OCI-LY7 (cell line): ENCODE measurements at regions not wholly inside any gene's neighbourhood (a gene's known extent, or its start where the extent isn't known, plus 50 kb on each side); places are given as distances from the start of the nearest gene placed in this dataset.

Experiments
- BruUV-seq: library from RNA; stranded (reverse); fragments of 400-500 nt; replicated peaks from 2 replicates; lab custom pipeline; 2021; lab: Mats Ljungman, UMichigan
- CTCF ChIA-PET: fragments of 300-600 bp; sonication (Branson Sonifier 250); formaldehyde crosslinking; loops from one replicate; lab custom pipeline; 2022; ENCODE audit warnings: antibody characterized with exemption; ENCODE audit not compliant: unreplicated experiment; lab: Charles Lee
- POLR2A ChIA-PET: fragments of 300-600 bp; sonication (Branson Sonifier 250); formaldehyde crosslinking; loops from one replicate; lab custom pipeline; 2022; ENCODE audit warnings: antibody characterized with exemption; lab: Charles Lee
- DNase-seq: peaks from one replicate; pipeline ENCODE4 v3.0.0-alpha.2; 2015; ENCODE audit warnings: low spot score
- H2AFZ ChIP-seq: fragments of 200-600 bp; sonication (generic), shearing (Covaris generic); 2 replicates; pipeline ENCODE4 v1.6.1; 2014; ENCODE audit warnings: mild to moderate bottlenecking, antibody characterized with exemption, low read length, moderate library complexity
- H3K27ac ChIP-seq: fragments of 200-600 bp; sonication (generic); 2 replicates; pipeline ENCODE4 v1.5.1; 2014; ENCODE audit warnings: mixed run types, low read depth, mild to moderate bottlenecking, moderate library complexity, low read length, inconsistent platforms; ENCODE audit not compliant: poor library complexity, severe bottlenecking
- H3K36me3 ChIP-seq: fragments of 200-600 bp; sonication (generic); 2 replicates; pipeline ENCODE4 v1.6.1; 2014; ENCODE audit warnings: mild to moderate bottlenecking, antibody characterized with exemption, low read length, moderate library complexity, mixed read lengths; ENCODE audit not compliant: insufficient read depth
- H3K4me1 ChIP-seq: fragments of 200-600 bp; sonication (generic); 2 replicates; pipeline ENCODE4 v1.5.1; 2014; ENCODE audit warnings: mild to moderate bottlenecking, low read length; ENCODE audit not compliant: insufficient read depth, poor library complexity, severe bottlenecking
- H3K4me2 ChIP-seq: fragments of 200-600 bp; sonication (generic); 2 replicates; pipeline ENCODE4 v1.6.1; 2014; ENCODE audit warnings: mild to moderate bottlenecking, low read length
- H3K4me3 ChIP-seq: fragments of 200-600 bp; sonication (generic); 2 replicates; pipeline ENCODE4 v1.5.1; 2014; ENCODE audit warnings: mild to moderate bottlenecking, low read depth, low read length; ENCODE audit not compliant: poor library complexity, severe bottlenecking
- H3K79me2 ChIP-seq: fragments of 200-600 bp; sonication (generic); 2 replicates; pipeline ENCODE4 v1.6.1; 2016; ENCODE audit warnings: low read depth, mild to moderate bottlenecking, low read length, moderate library complexity, mixed read lengths; ENCODE audit not compliant: insufficient read depth
- H3K9me2 ChIP-seq: fragments of 200-600 bp; sonication (generic); 2 replicates; pipeline ENCODE4 v1.6.1; 2016; ENCODE audit warnings: mild to moderate bottlenecking, low read length, mixed read lengths; ENCODE audit not compliant: insufficient read depth
- H3K9me3 ChIP-seq: fragments of 200-600 bp; sonication (generic); 2 replicates; pipeline ENCODE4 v1.6.1; 2014; ENCODE audit warnings: mild to moderate bottlenecking, mixed run types, low read length, mixed read lengths
- H4K20me1 ChIP-seq: fragments of 200-600 bp; sonication (generic); 2 replicates; pipeline ENCODE4 v1.6.1; 2014; ENCODE audit warnings: mild to moderate bottlenecking, antibody characterized with exemption, low read length, moderate library complexity, mixed read lengths; ENCODE audit not compliant: insufficient read depth
- EZH2phosphoT487 ChIP-seq: fragments of 200-600 bp; sonication (generic); IDR thresholded peaks from 2 replicates; pipeline ENCODE4 v1.6.1; 2018; ENCODE audit warnings: low read depth, borderline replicate concordance, mild to moderate bottlenecking, mixed run types, antibody characterized with exemption, low read length, moderate library complexity, mixed read lengths
- intact Hi-C: fragments of 100-400 bp; cut with micrococcal nuclease; formaldehyde crosslinking; loops from one replicate; pipeline ENCODE4 v1.10.0; 2022; ENCODE audit not compliant: unreplicated experiment
- TF ChIP-seq, protein P1 (sequence below): fragments of 200-600 bp; sonication (generic); conservative IDR thresholded peaks from 2 replicates; pipeline ENCODE4 v1.5.1; 2014; ENCODE audit warnings: mild to moderate bottlenecking, antibody characterized with exemption, low read length, moderate library complexity, mixed read lengths

DNA sequence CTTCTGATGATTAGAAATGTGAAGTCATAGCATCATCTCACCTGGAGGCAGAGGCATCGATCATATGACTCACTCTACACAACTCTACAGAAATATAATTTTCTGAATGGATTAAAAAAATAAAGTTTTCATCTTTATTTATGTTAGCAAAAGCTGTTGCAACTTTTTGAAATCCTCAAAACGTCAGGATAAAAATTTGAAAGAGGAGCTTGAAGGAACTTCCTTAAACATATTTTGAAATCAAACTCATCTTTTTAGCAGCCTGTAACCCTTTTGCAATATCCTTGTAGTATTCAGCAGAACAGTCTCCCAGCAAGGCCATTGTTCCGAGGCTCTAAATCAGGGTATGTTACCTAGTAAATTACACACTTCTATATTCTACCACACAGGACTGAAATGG, 985.4 kb downstream of the PLOD2 start:
- Histone ChIP-seq H2AFZ (no peak overlapping the region), H3K4me2 (no peak overlapping the region), H3K9me3 (no peaks in the 10 kb centered on the region), H3K4me3 (no peak overlapping the region), H3K79me2 (no peaks in the 10 kb centered on the region), H3K27ac (no peak overlapping the region), H3K9me2 (no peaks in the 10 kb centered on the region), H3K36me3 (no peaks in the 10 kb centered on the region), H3K4me1 (no peaks in the 10 kb centered on the region), H4K20me1 (no peaks in the 10 kb centered on the region)
- DNase-seq = no peak
- BruUV-seq = no TSS peak
- no peak for TF ChIP-seq EZH2phosphoT487
- TF ChIP-seq, protein P1, sequence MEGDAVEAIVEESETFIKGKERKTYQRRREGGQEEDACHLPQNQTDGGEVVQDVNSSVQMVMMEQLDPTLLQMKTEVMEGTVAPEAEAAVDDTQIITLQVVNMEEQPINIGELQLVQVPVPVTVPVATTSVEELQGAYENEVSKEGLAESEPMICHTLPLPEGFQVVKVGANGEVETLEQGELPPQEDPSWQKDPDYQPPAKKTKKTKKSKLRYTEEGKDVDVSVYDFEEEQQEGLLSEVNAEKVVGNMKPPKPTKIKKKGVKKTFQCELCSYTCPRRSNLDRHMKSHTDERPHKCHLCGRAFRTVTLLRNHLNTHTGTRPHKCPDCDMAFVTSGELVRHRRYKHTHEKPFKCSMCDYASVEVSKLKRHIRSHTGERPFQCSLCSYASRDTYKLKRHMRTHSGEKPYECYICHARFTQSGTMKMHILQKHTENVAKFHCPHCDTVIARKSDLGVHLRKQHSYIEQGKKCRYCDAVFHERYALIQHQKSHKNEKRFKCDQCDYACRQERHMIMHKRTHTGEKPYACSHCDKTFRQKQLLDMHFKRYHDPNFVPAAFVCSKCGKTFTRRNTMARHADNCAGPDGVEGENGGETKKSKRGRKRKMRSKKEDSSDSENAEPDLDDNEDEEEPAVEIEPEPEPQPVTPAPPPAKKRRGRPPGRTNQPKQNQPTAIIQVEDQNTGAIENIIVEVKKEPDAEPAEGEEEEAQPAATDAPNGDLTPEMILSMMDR = no peak
- intact Hi-C loops = no loop called here
- CTCF ChIA-PET = no interaction called here
- POLR2A ChIA-PET = interaction anchor here (0.6 kb wide), 1 partner anchor 24 kb away, joined by 5 read pairs; no protein-coding TSS in a partner anchor

- CTCF ChIA-PET = no interaction called here
- TF ChIP-seq, protein P1 = no peak
- POLR2A ChIA-PET = no interaction called here
- DNase-seq = no peak
- no peaks in the 10 kb centered on the region for H3K79me2 ChIP-seq
- H3K9me2 ChIP-seq = no peaks in the 10 kb centered on the region
- no peak overlapping the region for H3K4me3 ChIP-seq
- no peaks in the 10 kb centered on the region for H4K20me1 ChIP-seq
- no peaks in the 10 kb centered on the region for H3K4me1 ChIP-seq
- H3K27ac ChIP-seq = no peak overlapping the region
- no TSS peak for BruUV-seq
- no peak overlapping the region for H2AFZ ChIP-seq
- no peak overlapping the region for H3K4me2 ChIP-seq
- no peaks in the 10 kb centered on the region for H3K36me3 ChIP-seq
- intact Hi-C loops = no loop called here
- no peaks in the 10 kb centered on the region for H3K9me3 ChIP-seq
Observed at GRCh38 chr3:145176907-145177306, 984.1 kb downstream of the PLOD2 start.

- Histone ChIP-seq H3K9me2 (no peaks in the 10 kb centered on the region), H3K4me1 (no peaks in the 10 kb centered on the region), H3K4me2 (no peak overlapping the region), H3K36me3 (no peaks in the 10 kb centered on the region), H3K4me3 (no peak overlapping the region), H3K9me3 (no peaks in the 10 kb centered on the region), H4K20me1 (no peaks in the 10 kb centered on the region), H3K27ac (no peak overlapping the region), H2AFZ (no peak overlapping the region), H3K79me2 (no peaks in the 10 kb centered on the region)
- no TSS peak for BruUV-seq
- POLR2A ChIA-PET = no interaction called here
- CTCF ChIA-PET = no interaction called here
- intact Hi-C loops = no loop called here
- no peak for DNase-seq
- no peak for TF ChIP-seq EZH2phosphoT487
- TF ChIP-seq, protein P1 = no peak
Observed at GRCh38 chr3:145177828-145178227, 983.2 kb downstream of the PLOD2 start.
